HepG2 (cell line): ENCODE measurements at regions not wholly inside any gene's neighbourhood (a gene's known extent, or its start where the extent isn't known, plus 50 kb on each side); places are given as distances from the start of the nearest gene placed in this dataset.

Source experiments
- ELF3 ChIP-seq: IDR thresholded peaks from 2 replicates; pipeline ENCODE4 v1.6.1; 2016; ENCODE audit warnings: missing genetic modification reagents, missing compliant biosample characterization
- RAD21 ChIP-seq: fragments of 450-650 bp; formaldehyde crosslinking; IDR thresholded peaks from 2 replicates; pipeline ENCODE4 v1.5.0; 2020; ENCODE audit warnings: mild to moderate bottlenecking
- SP2 ChIP-seq: sonication (generic); formaldehyde crosslinking; IDR thresholded peaks from 2 replicates; pipeline ENCODE4 v1.5.1; 2020; ENCODE audit warnings: mild to moderate bottlenecking, missing genetic modification reagents
- ZIK1 ChIP-seq: sonication (generic); formaldehyde crosslinking; IDR thresholded peaks from 2 replicates; pipeline ENCODE4 v1.5.0; 2020; ENCODE audit warnings: mild to moderate bottlenecking, low read depth, missing genetic modification reagents, borderline replicate concordance
- ZMAT3 ChIP-seq: sonication (generic); formaldehyde crosslinking; conservative IDR thresholded peaks from 2 replicates; pipeline ENCODE4 v1.7.0; 2021; ENCODE audit warnings: missing genetic modification reagents
- ZNF704 ChIP-seq: sonication (generic); formaldehyde crosslinking; IDR thresholded peaks from 2 replicates; pipeline ENCODE4 v1.8.1; 2023; ENCODE audit warnings: mild to moderate bottlenecking, inconsistent platforms, moderate library complexity, missing genetic modification reagents, borderline replicate concordance

GRCh38 chr21:33155422-33155821 lies 74.3 kb upstream of the IFNAR2 start:
- no peak for TF ChIP-seq SP2
- TF ChIP-seq ZNF704, result no peak
- TF ChIP-seq ZMAT3 (CRISPR knock-in tag), result no peak
- no peak for TF ChIP-seq ELF3
- no peak for TF ChIP-seq ZIK1 (CRISPR knock-in tag)
- TF ChIP-seq RAD21 (CRISPR knock-in tag), result no peak
